GM12891 (cell line): ENCODE measurements at regions not wholly inside any gene's neighbourhood (a gene's known extent, or its start where the extent isn't known, plus 50 kb on each side); places are given as distances from the start of the nearest gene placed in this dataset.
"Not testable (repeated sequence)": the region's sequence is repeated elsewhere in the genome, so short reads cannot be mapped to it uniquely, and the experiment has no call there.

Experiments used
- DNase-seq: peaks from one replicate; pipeline ENCODE4 v3.0.0; 2011; ENCODE audit warnings: low spot score; ENCODE audit not compliant: insufficient read length
- FAIRE-seq: peaks from 2 replicates; lab custom pipeline; 2011; peaks lifted over from hg19 to GRCh38; lab: Jason Lieb, UNC
- PAX5 ChIP-seq: IDR thresholded peaks from 2 replicates; pipeline ENCODE4 v1.6.1; 2011; ENCODE audit warnings: low read length, moderate library complexity, mild to moderate bottlenecking; ENCODE audit not compliant: insufficient read depth, severe bottlenecking
- POLR2A ChIP-seq: IDR thresholded peaks from 2 replicates; pipeline ENCODE4 v1.6.1; 2011; ENCODE audit warnings: low read depth, low read length, control low read depth
- POLR2AphosphoS5 ChIP-seq: IDR thresholded peaks from 2 replicates; pipeline ENCODE4 v1.6.1; 2011; ENCODE audit warnings: low read depth, low read length, control low read depth
- POU2F2 ChIP-seq: IDR thresholded peaks from 2 replicates; pipeline ENCODE4 v1.6.1; 2011; ENCODE audit warnings: low read depth, mild to moderate bottlenecking, control low read depth, low read length, moderate library complexity
- SPI1 ChIP-seq: IDR thresholded peaks from 2 replicates; pipeline ENCODE4 v1.6.1; 2011; ENCODE audit warnings: low read depth, low read length, control low read depth
- TAF1 ChIP-seq: IDR thresholded peaks from 2 replicates; pipeline ENCODE4 v1.6.1; 2011; ENCODE audit warnings: low read depth, low read length, control low read depth

GRCh38 chr4:164615964-164616363 is 138.0 kb upstream of the SMIM31 start:
- DNase-seq (no peak), FAIRE-seq (no peak)
- TF ChIP-seq POLR2A = no peak
- no peak for TF ChIP-seq TAF1
- no peak for TF ChIP-seq SPI1
- TF ChIP-seq PAX5 = no peak
- TF ChIP-seq POU2F2 = no peak
- TF ChIP-seq POLR2AphosphoS5 = no peak

GRCh38 chr4:164616961-164617360 is 137.0 kb upstream of the SMIM31 start:
- no peak for DNase-seq
- no peak for TF ChIP-seq POU2F2
- TF ChIP-seq SPI1 = no peak
- TF ChIP-seq TAF1 = no peak
- no peak for TF ChIP-seq POLR2AphosphoS5
- no peak for TF ChIP-seq POLR2A
- no peak for TF ChIP-seq PAX5
- FAIRE-seq = no peak

- TF ChIP-seq POU2F2 = no peak
- no peak for TF ChIP-seq SPI1
- TF ChIP-seq PAX5 = no peak
- no peak for DNase-seq
- FAIRE-seq = no peak
Observed at GRCh38 chr4:164617426-164617825, 136.5 kb upstream of the SMIM31 start.

GRCh38 chr4:164617911-164618310 is 136.0 kb upstream of the SMIM31 start:
- DNase-seq (no peak), FAIRE-seq (no peak)
- TF ChIP-seq SPI1 = no peak
- TF ChIP-seq TAF1 = no peak
- no peak for TF ChIP-seq POLR2A

- DNase-seq (no peak), FAIRE-seq (no peak)
- TF ChIP-seq POLR2A (no peak), POLR2AphosphoS5 (no peak), TAF1 (no peak), POU2F2 (no peak), PAX5 (no peak), SPI1 (no peak)
Observed at GRCh38 chr4:164621886-164622521, 131.9 kb upstream of the SMIM31 start.

GRCh38 chr4:164623099-164623498 is 130.8 kb upstream of the SMIM31 start:
- no peak for FAIRE-seq
- TF ChIP-seq PAX5 (no peak), POLR2AphosphoS5 (no peak), POU2F2 (no peak), POLR2A (no peak), SPI1 (no peak), TAF1 (no peak)
- no peak for DNase-seq

GRCh38 chr4:164639001-164639400 is 114.9 kb upstream of the SMIM31 start:
- no peak for TF ChIP-seq POLR2A
- no peak for TF ChIP-seq POU2F2
- no peak for TF ChIP-seq SPI1
- no peak for TF ChIP-seq PAX5
- no peak for TF ChIP-seq POLR2AphosphoS5
- TF ChIP-seq TAF1 = no peak
- DNase-seq (no peak), FAIRE-seq (no peak)

GRCh38 chr4:164648151-164648848 is 105.6 kb upstream of the SMIM31 start:
- no peak for DNase-seq
- no peak for FAIRE-seq
- no peak for TF ChIP-seq POLR2AphosphoS5
- no peak for TF ChIP-seq POU2F2

- DNase-seq (no peak), FAIRE-seq (no peak)
- TF ChIP-seq POLR2A = no peak
- TF ChIP-seq PAX5 = no peak
- TF ChIP-seq POU2F2 = no peak
- TF ChIP-seq TAF1 = no peak
- no peak for TF ChIP-seq SPI1
- no peak for TF ChIP-seq POLR2AphosphoS5
Observed at GRCh38 chr4:164648849-164649212, 105.1 kb upstream of the SMIM31 start.

GRCh38 chr4:164659765-164660164 is 94.2 kb upstream of the SMIM31 start:
- no peak for FAIRE-seq
- TF ChIP-seq POLR2AphosphoS5 = no peak
- TF ChIP-seq TAF1 = no peak
- no peak for TF ChIP-seq POLR2A
- TF ChIP-seq POU2F2 = no peak
- TF ChIP-seq PAX5 = no peak
- TF ChIP-seq SPI1 = no peak
- DNase-seq = no peak

GRCh38 chr4:164676152-164676551 is 77.8 kb upstream of the SMIM31 start:
- not testable (repeated sequence) for DNase-seq, FAIRE-seq

- FAIRE-seq = no peak
- TF ChIP-seq POU2F2 (no peak), TAF1 (no peak), POLR2A (no peak), PAX5 (no peak), POLR2AphosphoS5 (no peak), SPI1 (no peak)
- no peak for DNase-seq
Observed at GRCh38 chr4:164683040-164683439, 70.9 kb upstream of the SMIM31 start.
